CD4-positive, alpha-beta memory T cell (primary cell): ENCODE measurements at regions not wholly inside any gene's neighbourhood (a gene's known extent, or its start where the extent isn't known, plus 50 kb on each side); places are given as distances from the start of the nearest gene placed in this dataset.

ENCODE experiments used
- CTCF ChIA-PET: fragments of 350-600 bp; sonication (Branson Sonifier 250); formaldehyde crosslinking; loops from one replicate; lab custom pipeline; 2021; ENCODE audit warnings: inconsistent platforms; ENCODE audit not compliant: partially characterized antibody; lab: Charles Lee
- POLR2A ChIA-PET: fragments of 350-600 bp; sonication (Branson Sonifier 250); formaldehyde crosslinking; loops from one replicate; lab custom pipeline; 2021; ENCODE audit not compliant: partially characterized antibody; lab: Charles Lee
- DNase-seq, 5 donors: peaks; one replicate each; pipeline versions ENCODE4 v3.0.0 to v3.0.0-alpha.2; 2020 to 2022; ENCODE audit warnings: mixed read lengths in 1 of 5
- H3K27ac ChIP-seq: one replicate; pipeline ENCODE4 v1.7.0; 2013; ENCODE audit warnings: low read depth, low read length
- H3K27me3 ChIP-seq: 2 replicates; pipeline ENCODE4 v1.7.0; 2013; ENCODE audit warnings: mild to moderate bottlenecking, low read length, moderate library complexity; ENCODE audit not compliant: insufficient read depth
- H3K36me3 ChIP-seq: 2 replicates; pipeline ENCODE4 v1.7.0; 2013; ENCODE audit warnings: mild to moderate bottlenecking, low read length, moderate library complexity; ENCODE audit not compliant: insufficient read depth
- H3K4me1 ChIP-seq: 2 replicates; pipeline ENCODE4 v1.7.0; 2013; ENCODE audit warnings: mild to moderate bottlenecking, low read length, moderate library complexity; ENCODE audit not compliant: insufficient read depth
- H3K4me3 ChIP-seq, 2 donors: one replicate each; pipeline ENCODE4 v1.7.0; 2013; ENCODE audit warnings: low read length in 2 of 2, mild to moderate bottlenecking in 1 of 2
- H3K9me3 ChIP-seq, 2 donors: one replicate each; pipeline ENCODE4 v1.7.0; 2013; ENCODE audit warnings: low read length in 2 of 2, control low read depth in 1 of 2; ENCODE audit not compliant: control insufficient read depth in 1 of 2
- H3K27ac Mint-ChIP-seq, 7 donors: one replicate each; pipeline ENCODE4 v1.8.0; 2020 to 2021; ENCODE audit warnings: mixed read lengths in 7 of 7, mild to moderate bottlenecking in 6 of 7, inconsistent platforms in 3 of 7, moderate library complexity in 3 of 7
- H3K27me3 Mint-ChIP-seq, 2 donors: one replicate each; pipeline ENCODE4 v1.8.0; 2020 to 2021; ENCODE audit warnings: mixed read lengths in 2 of 2
- H3K36me3 Mint-ChIP-seq, 2 donors: one replicate each; pipeline ENCODE4 v1.8.0; 2020 to 2021; ENCODE audit warnings: mixed read lengths in 2 of 2, inconsistent platforms in 1 of 2, mild to moderate bottlenecking in 1 of 2
- H3K4me1 Mint-ChIP-seq, 4 donors: one replicate each; pipeline ENCODE4 v1.8.0; 2020 to 2021; ENCODE audit warnings: mixed read lengths in 4 of 4, mild to moderate bottlenecking in 1 of 4
- H3K4me3 Mint-ChIP-seq, 8 donors: one replicate each; pipeline ENCODE4 v1.8.0; 2020 to 2021; ENCODE audit warnings: mixed read lengths in 8 of 8, mild to moderate bottlenecking in 7 of 8, moderate library complexity in 6 of 8, inconsistent platforms in 3 of 8
- H3K9me3 Mint-ChIP-seq, 8 donors: one replicate each; pipeline ENCODE4 v1.8.0; 2020 to 2021; ENCODE audit warnings: mixed read lengths in 8 of 8, mild to moderate bottlenecking in 5 of 8, inconsistent platforms in 3 of 8, moderate library complexity in 1 of 8
- intact Hi-C: fragments of 100-400 bp; cut with micrococcal nuclease; formaldehyde crosslinking; loops from one replicate; pipeline ENCODE4 v1.15.1; 2023

DNA sequence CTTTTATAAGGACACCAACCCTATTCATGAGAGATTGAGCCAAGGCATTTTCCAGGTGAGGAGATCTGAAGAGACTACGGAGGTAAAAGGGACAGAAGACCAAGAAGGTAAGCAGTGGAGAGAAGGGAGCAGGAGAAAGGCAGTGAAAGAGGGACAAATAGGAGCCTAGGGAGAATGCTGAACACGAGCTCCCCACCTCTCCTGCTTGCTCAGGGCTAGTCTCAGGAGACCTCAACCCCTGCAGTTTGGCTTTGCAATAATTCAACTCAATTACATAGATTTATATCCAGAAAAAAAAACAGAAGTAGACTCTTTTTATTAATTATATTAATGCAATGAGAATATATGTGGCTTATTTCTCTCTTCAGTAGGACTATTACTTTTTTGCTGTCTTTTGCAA, 91.0 kb upstream of the DDX18 start:
- no peak overlapping the region for H3K4me3 ChIP-seq
- no peaks in the 10 kb centered on the region for H3K27me3 ChIP-seq
- no peaks in the 10 kb centered on the region for H3K9me3 ChIP-seq
- H3K4me1 Mint-ChIP-seq: peaks cover 0 to 4% (median 0%) of the 10 kb centered on the region in 4 donors
- no peaks in the 10 kb centered on the region for H3K36me3 Mint-ChIP-seq
- DNase-seq: no peak
- ChIA-PET POLR2A (no interaction called here), CTCF (no interaction called here)
- H3K27me3 Mint-ChIP-seq: peaks cover 0 to 4% of the 10 kb centered on the region in 2 donors
- no peak overlapping the region for H3K4me3 Mint-ChIP-seq
- no peak overlapping the region for H3K27ac ChIP-seq
- intact Hi-C loops: no loop called here
- H3K4me1 ChIP-seq: no peaks in the 10 kb centered on the region
- H3K9me3 Mint-ChIP-seq: no peaks in the 10 kb centered on the region
- no peaks in the 10 kb centered on the region for H3K36me3 ChIP-seq
- no peak overlapping the region for H3K27ac Mint-ChIP-seq

DNA sequence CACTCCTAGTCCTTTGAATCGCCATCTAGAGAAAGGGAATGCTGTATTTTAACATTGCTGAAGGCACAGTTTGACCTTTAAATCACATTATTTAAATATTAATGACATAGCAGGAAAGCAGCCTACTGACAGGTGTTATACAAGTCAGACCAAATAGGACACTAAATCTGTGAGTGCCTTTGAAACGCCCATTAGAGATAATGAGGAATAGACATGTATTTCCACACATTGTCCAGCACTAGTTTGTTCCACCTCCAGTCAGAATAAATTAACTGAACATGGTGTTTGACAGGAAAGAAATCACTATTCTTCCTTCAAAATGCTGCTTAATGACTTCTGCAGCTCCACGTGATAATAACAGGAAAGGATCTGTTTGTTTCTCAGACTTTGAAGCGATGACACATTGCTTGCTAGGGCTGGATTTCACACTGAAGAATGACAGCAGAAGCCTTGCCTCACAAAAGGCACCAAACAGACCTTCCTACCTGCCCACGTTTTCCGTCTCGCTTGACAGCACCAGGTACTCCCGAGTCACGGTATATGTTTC, 90.5 kb upstream of the DDX18 start:
- H3K36me3 Mint-ChIP-seq: no peaks in the 10 kb centered on the region
- Histone ChIP-seq H3K9me3 (no peaks in the 10 kb centered on the region), H3K36me3 (no peaks in the 10 kb centered on the region), H3K27me3 (no peaks in the 10 kb centered on the region), H3K4me1 (no peaks in the 10 kb centered on the region), H3K4me3 (no peak overlapping the region), H3K27ac (no peak overlapping the region)
- no peaks in the 10 kb centered on the region for H3K9me3 Mint-ChIP-seq
- intact Hi-C loops: no loop called here
- H3K4me3 Mint-ChIP-seq: no peak overlapping the region
- no peaks in the 10 kb centered on the region for H3K27me3 Mint-ChIP-seq
- no peak overlapping the region for H3K27ac Mint-ChIP-seq
- peaks cover 0 to 4% (median 0%) of the 10 kb centered on the region in 4 donors for H3K4me1 Mint-ChIP-seq
- DNase-seq: no peak
- ChIA-PET POLR2A (no interaction called here), CTCF (no interaction called here)

DNA sequence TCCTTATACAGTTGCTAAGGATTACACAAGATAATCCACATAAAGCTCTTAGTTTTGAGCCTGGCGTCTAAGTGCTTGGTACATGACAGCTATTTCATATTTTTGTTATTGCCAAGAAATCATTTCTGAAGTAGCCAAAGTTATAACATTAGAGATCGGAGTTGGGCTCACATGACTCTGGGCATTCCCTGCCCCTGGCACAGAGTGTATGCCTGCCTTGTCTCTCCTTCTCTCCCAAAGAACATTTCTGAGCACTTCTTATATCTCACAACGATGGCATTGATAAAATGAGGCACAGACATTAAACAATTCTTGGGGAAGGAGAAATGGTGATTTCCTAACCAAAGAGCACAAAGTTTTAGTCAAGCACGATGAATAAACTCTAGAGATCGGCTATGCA, 87.7 kb upstream of the DDX18 start:
- H3K36me3 Mint-ChIP-seq: no peaks in the 10 kb centered on the region
- POLR2A ChIA-PET: no interaction called here

DNA sequence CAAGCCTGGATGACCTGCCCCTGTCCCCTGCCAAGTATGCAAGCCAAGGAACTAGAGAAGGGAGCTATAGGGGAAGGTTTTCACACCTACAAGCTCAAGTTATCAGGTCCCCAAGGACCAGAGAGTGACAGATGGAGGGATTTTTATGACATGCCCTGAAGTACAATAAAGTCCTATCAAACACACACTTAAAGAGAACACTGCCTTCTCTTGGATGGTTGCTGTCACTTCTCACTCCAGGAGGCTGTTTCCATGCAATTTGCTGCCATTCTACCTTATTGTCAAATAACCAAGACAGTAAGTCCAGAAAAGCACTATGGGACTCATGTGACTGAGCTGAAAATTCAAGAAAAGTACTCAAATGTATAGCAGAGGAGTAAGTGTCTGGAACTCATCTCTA, 76.6 kb upstream of the DDX18 start:
- POLR2A ChIA-PET: no interaction called here
- no peaks in the 10 kb centered on the region for H3K4me1 ChIP-seq
- Mint-ChIP-seq H3K4me3 (no peak overlapping the region), H3K36me3 (no peaks in the 10 kb centered on the region), H3K27me3 (no peaks in the 10 kb centered on the region), H3K4me1 (no peaks in the 10 kb centered on the region), H3K27ac (no peak overlapping the region), H3K9me3 (peaks cover 0 to 2% (median 0%) of the 10 kb centered on the region in 8 donors)
- no peaks in the 10 kb centered on the region for H3K9me3 ChIP-seq
- H3K27me3 ChIP-seq: no peaks in the 10 kb centered on the region
- no peak for DNase-seq
- no peak overlapping the region for H3K27ac ChIP-seq
- no peak overlapping the region for H3K4me3 ChIP-seq
- intact Hi-C loops: no loop called here
- no peaks in the 10 kb centered on the region for H3K36me3 ChIP-seq
- CTCF ChIA-PET: no interaction called here

More for the DNA sequence above, 87.7 kb upstream of the DDX18 start:
- H3K36me3 ChIP-seq: no peaks in the 10 kb centered on the region
- peaks cover 0 to 2% (median 0%) of the 10 kb centered on the region in 8 donors for H3K9me3 Mint-ChIP-seq
- DNase-seq: no peak
- H3K4me1 ChIP-seq: no peaks in the 10 kb centered on the region
- no peaks in the 10 kb centered on the region for H3K9me3 ChIP-seq
- H3K4me1 Mint-ChIP-seq: peaks cover 0 to 4% (median 0%) of the 10 kb centered on the region in 4 donors
- no peak overlapping the region for H3K27ac ChIP-seq
- no peak overlapping the region for H3K27ac Mint-ChIP-seq
- no peak overlapping the region for H3K4me3 ChIP-seq
- no peaks in the 10 kb centered on the region for H3K27me3 Mint-ChIP-seq
- CTCF ChIA-PET: no interaction called here
- no peak overlapping the region for H3K4me3 Mint-ChIP-seq
- H3K27me3 ChIP-seq: no peaks in the 10 kb centered on the region
- intact Hi-C loops: no loop called here

DNA sequence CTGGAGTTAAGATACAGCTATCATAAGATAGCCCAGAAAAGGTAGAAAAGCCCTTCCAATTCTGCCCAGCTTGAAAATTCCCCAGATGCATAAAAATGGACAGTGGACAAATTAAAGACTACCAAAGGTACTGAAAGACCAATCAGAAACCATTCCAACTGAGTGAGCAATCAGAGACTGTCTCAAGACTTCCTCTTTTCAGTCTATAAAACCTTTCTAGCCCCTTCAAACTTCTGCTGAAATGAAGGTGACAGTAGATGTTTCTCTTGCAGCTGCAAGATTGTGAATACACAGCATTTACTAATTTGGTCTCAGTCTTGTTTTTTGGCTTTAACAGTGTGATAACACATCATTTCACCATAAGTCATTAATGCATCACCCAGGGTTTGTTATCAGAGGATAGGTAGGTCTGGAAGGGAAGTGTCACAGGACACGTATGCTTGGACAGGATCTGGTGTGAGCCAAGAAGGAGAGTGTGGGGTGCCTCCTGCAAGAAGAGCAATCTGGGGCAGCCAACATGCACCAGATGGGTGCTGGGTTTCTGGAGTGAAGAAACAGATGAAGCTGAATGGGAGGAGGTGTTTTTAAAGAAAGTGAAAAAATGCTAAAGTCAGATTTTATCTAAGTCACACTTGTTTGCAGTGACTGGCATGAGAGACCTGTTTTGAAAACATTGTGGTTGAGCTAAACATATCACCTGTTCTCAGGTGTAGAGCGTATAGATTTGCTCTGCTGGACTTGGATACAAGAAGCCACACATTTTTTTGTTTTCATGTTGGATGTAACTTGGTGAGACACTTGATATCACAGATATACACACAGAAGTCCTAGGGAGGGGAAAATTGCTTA, 75.3 kb upstream of the DDX18 start:
- Histone ChIP-seq H3K27ac (no peak overlapping the region), H3K4me1 (no peaks in the 10 kb centered on the region), H3K36me3 (no peaks in the 10 kb centered on the region), H3K9me3 (no peaks in the 10 kb centered on the region), H3K4me3 (no peak overlapping the region), H3K27me3 (no peaks in the 10 kb centered on the region)
- ChIA-PET POLR2A (no interaction called here), CTCF (no interaction called here)
- H3K27me3 Mint-ChIP-seq: no peaks in the 10 kb centered on the region
- no peak overlapping the region for H3K4me3 Mint-ChIP-seq
- peaks cover 0 to 2% (median 0%) of the 10 kb centered on the region in 8 donors for H3K9me3 Mint-ChIP-seq
- H3K27ac Mint-ChIP-seq: no peak overlapping the region
- H3K36me3 Mint-ChIP-seq: no peaks in the 10 kb centered on the region
- DNase-seq: no peak
- no peaks in the 10 kb centered on the region for H3K4me1 Mint-ChIP-seq
- intact Hi-C loops: no loop called here

DNA sequence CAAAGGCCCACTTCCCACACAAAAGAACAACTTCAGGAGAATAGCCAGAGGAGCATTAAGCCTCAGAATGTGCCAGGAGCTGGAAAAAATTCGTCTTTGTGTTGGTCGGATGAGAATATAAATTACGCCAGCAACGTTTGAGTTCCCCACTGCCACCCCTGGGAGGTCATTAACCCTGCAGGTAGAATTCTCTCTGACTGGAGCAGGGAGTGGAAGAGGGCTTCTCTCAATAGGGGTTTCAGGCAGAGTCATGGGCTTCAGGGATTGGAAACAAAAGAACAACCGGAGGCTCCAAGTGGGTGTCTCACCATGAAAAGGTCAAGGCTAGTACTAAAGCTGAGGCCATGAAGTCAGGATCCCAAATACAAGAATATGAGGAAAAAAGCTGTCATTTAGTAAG, 69.0 kb upstream of the DDX18 start:
- H3K27ac ChIP-seq: no peak overlapping the region
- Mint-ChIP-seq H3K27ac (no peak overlapping the region), H3K27me3 (peaks cover 0 to 3% of the 10 kb centered on the region in 2 donors), H3K9me3 (peaks cover 0 to 3% (median 0%) of the 10 kb centered on the region in 8 donors), H3K36me3 (no peaks in the 10 kb centered on the region), H3K4me1 (no peaks in the 10 kb centered on the region), H3K4me3 (no peak overlapping the region)
- H3K9me3 ChIP-seq: no peaks in the 10 kb centered on the region
- H3K36me3 ChIP-seq: no peaks in the 10 kb centered on the region
- H3K4me1 ChIP-seq: no peaks in the 10 kb centered on the region
- DNase-seq: no peak
- no peaks in the 10 kb centered on the region for H3K27me3 ChIP-seq
- intact Hi-C loops: no loop called here
- ChIA-PET CTCF (no interaction called here), POLR2A (no interaction called here)
- no peak overlapping the region for H3K4me3 ChIP-seq

DNA sequence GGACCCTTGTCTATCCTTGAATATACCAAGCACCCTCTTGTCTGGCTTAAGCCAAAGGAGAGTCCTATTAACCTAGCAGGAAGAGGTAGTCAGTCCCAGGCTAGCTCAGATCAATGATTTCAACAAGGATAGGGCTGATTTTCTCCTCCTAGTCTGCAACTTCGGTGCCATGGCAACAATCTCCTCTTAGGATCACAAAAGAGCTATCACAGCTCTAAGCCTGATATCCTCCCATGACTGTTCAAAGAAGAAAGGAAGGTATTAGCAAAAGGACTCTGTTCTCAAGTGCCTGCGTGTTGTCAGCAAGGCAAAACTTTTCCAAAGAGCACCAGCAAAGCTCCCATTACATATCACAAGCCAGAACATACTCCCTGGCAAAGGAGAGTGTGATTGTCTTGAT, 58.7 kb upstream of the DDX18 start:
- Histone ChIP-seq H3K4me1 (no peaks in the 10 kb centered on the region), H3K27me3 (no peaks in the 10 kb centered on the region), H3K36me3 (no peaks in the 10 kb centered on the region), H3K4me3 (no peak overlapping the region), H3K27ac (no peak overlapping the region), H3K9me3 (no peaks in the 10 kb centered on the region)
- H3K4me3 Mint-ChIP-seq: no peak overlapping the region
- no peak overlapping the region for H3K27ac Mint-ChIP-seq
- no peak for DNase-seq
- ChIA-PET POLR2A (no interaction called here), CTCF (no interaction called here)
- H3K9me3 Mint-ChIP-seq: peaks cover 0 to 7% (median 3%) of the 10 kb centered on the region in 8 donors
- no peaks in the 10 kb centered on the region for H3K4me1 Mint-ChIP-seq
- peaks cover 1 to 3% of the 10 kb centered on the region in 2 donors for H3K27me3 Mint-ChIP-seq
- H3K36me3 Mint-ChIP-seq: no peaks in the 10 kb centered on the region
- intact Hi-C loops: no loop called here
